Esophagus muscularis mucosa (tissue), 4 donors: ENCODE measurements at regions not wholly inside any gene's neighbourhood (a gene's known extent, or its start where the extent isn't known, plus 50 kb on each side); places are given as distances from the start of the nearest gene placed in this dataset.

ENCODE experiments used
- CTCF ChIP-seq, 3 experiments: fragments of 200-600 bp in 2 of 3; fragments of 450-650 bp in 1 of 3; sonication (generic) in 2 of 3; IDR thresholded peaks; one replicate each; pipeline ENCODE4 v1.5.1; 2017 to 2019; ENCODE audit warnings: antibody characterized with exemption in 3 of 3, mild to moderate bottlenecking in 2 of 3, moderate library complexity in 1 of 3
- EP300 ChIP-seq: sonication (generic); formaldehyde crosslinking; IDR thresholded peaks from one replicate; pipeline ENCODE4 v1.6.1; 2017; ENCODE audit warnings: antibody characterized with exemption
- POLR2A ChIP-seq: fragments of 450-650 bp; IDR thresholded peaks from one replicate; pipeline ENCODE4 v1.6.1; 2017; ENCODE audit warnings: antibody characterized with exemption, moderate library complexity, mild to moderate bottlenecking, low read depth
- POLR2AphosphoS5 ChIP-seq, 2 donors: sonication (generic); formaldehyde crosslinking; IDR thresholded peaks; one replicate each; pipeline ENCODE4 v1.6.1; 2017; ENCODE audit warnings: antibody characterized with exemption in 2 of 2

GRCh38 chr2:106336737-106337136 is 131.5 kb downstream of the RGPD3 start:
- TF ChIP-seq CTCF (IDR thresholded peaks at IDR 0.05) (no peak), POLR2AphosphoS5 (IDR thresholded peaks at IDR 0.05) (no peak), EP300 (no peak), POLR2A (no peak)
